BJ (cell line): ENCODE measurements at regions not wholly inside any gene's neighbourhood (a gene's known extent, or its start where the extent isn't known, plus 50 kb on each side); places are given as distances from the start of the nearest gene placed in this dataset.

Source experiments
- CTCF ChIA-PET: fragments of 350-600 bp; formaldehyde crosslinking; extraction: SDS; loops from one replicate; lab custom pipeline; 2021; ENCODE audit warnings: antibody characterized with exemption, inconsistent platforms; lab: Yijun Ruan, JAX
- POLR2A ChIA-PET: fragments of 300-600 bp; sonication (Branson Sonifier 250); formaldehyde crosslinking; extraction: SDS; loops from one replicate; lab custom pipeline; 2021; ENCODE audit warnings: antibody characterized with exemption; lab: Charles Lee
- DNase-seq: peaks from one replicate; pipeline ENCODE4 v3.0.0-alpha.2; 2011; ENCODE audit warnings: low read depth
- H3K27me3 ChIP-seq: 2 replicates; pipeline ENCODE4 v1.6.0; 2011; ENCODE audit warnings: low read length; ENCODE audit not compliant: control insufficient read depth, insufficient read depth
- H3K36me3 ChIP-seq: 2 replicates; pipeline ENCODE4 v1.5.1; 2011; ENCODE audit warnings: low read length; ENCODE audit not compliant: control insufficient read depth, insufficient read depth
- H3K4me3 ChIP-seq: 2 replicates; pipeline ENCODE4 v1.5.1; 2011; ENCODE audit warnings: low read depth, mild to moderate bottlenecking, control low read depth, low read length
- TF ChIP-seq, protein P1 (sequence below): IDR thresholded peaks from 2 replicates; pipeline ENCODE4 v1.5.1; 2011; ENCODE audit warnings: low read depth, mild to moderate bottlenecking, control low read depth, inconsistent platforms, low read length, moderate library complexity; ENCODE audit not compliant: insufficient read depth

DNA sequence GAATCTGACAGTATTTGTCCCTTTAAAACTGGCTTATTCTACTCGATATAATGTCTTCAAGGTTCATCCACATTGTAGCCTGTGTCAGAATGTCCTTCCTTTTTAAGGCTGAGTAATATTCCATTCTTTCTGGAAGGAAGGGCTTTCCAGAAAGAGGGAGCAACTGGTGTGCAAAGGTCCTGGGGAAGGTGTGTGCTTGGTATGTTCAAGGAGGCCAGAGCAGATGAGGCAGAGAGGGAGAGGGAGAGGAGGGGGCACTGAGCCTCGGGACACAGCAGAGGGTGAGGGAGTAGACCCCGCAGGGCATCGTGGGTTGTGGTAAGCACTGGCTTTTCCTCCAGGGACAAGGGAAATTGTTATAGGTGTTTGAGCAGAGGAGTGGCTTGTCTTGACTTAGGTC is 90.9 kb upstream of the NCOR2 start:
- TF ChIP-seq, protein P1, sequence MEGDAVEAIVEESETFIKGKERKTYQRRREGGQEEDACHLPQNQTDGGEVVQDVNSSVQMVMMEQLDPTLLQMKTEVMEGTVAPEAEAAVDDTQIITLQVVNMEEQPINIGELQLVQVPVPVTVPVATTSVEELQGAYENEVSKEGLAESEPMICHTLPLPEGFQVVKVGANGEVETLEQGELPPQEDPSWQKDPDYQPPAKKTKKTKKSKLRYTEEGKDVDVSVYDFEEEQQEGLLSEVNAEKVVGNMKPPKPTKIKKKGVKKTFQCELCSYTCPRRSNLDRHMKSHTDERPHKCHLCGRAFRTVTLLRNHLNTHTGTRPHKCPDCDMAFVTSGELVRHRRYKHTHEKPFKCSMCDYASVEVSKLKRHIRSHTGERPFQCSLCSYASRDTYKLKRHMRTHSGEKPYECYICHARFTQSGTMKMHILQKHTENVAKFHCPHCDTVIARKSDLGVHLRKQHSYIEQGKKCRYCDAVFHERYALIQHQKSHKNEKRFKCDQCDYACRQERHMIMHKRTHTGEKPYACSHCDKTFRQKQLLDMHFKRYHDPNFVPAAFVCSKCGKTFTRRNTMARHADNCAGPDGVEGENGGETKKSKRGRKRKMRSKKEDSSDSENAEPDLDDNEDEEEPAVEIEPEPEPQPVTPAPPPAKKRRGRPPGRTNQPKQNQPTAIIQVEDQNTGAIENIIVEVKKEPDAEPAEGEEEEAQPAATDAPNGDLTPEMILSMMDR = no peak
- ChIA-PET CTCF (no interaction called here), POLR2A (no interaction called here)
- Histone ChIP-seq H3K4me3 (no peak overlapping the region), H3K36me3 (no peaks in the 10 kb centered on the region), H3K27me3 (peaks cover 3% of the 10 kb centered on the region)
- DNase-seq = no peak

DNA sequence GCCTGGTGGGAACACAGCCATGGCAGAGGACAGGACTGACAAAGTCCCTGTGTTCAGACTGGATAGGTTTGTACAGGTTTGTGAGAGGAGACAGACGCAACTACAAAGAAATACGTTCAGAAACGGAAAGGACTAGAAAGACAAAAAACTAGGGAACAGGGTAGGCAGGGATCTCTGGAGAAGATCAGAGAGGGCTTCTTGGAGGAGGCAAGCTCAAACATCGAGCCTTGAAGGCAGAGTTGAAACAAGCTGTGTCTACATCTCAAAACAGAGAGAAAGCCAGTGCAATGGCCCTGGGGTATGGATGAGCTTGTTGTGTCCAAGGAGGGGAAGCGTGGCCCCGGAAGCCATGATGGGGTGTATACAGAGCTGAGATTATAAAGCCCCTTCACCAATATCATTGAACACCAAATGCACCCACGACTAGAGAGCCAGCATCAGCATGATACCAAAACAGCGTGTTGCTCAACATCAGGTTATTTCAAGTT is 89.6 kb upstream of the NCOR2 start:
- TF ChIP-seq, protein P1 = no peak
- DNase-seq = no peak
- Histone ChIP-seq H3K36me3 (no peaks in the 10 kb centered on the region), H3K4me3 (no peak overlapping the region), H3K27me3 (peaks cover 3% of the 10 kb centered on the region)
- POLR2A ChIA-PET = interaction anchor here (0.7 kb wide), 1 partner anchor 144 kb away, joined by 3 read pairs; no protein-coding TSS in a partner anchor
- CTCF ChIA-PET = no interaction called here

DNA sequence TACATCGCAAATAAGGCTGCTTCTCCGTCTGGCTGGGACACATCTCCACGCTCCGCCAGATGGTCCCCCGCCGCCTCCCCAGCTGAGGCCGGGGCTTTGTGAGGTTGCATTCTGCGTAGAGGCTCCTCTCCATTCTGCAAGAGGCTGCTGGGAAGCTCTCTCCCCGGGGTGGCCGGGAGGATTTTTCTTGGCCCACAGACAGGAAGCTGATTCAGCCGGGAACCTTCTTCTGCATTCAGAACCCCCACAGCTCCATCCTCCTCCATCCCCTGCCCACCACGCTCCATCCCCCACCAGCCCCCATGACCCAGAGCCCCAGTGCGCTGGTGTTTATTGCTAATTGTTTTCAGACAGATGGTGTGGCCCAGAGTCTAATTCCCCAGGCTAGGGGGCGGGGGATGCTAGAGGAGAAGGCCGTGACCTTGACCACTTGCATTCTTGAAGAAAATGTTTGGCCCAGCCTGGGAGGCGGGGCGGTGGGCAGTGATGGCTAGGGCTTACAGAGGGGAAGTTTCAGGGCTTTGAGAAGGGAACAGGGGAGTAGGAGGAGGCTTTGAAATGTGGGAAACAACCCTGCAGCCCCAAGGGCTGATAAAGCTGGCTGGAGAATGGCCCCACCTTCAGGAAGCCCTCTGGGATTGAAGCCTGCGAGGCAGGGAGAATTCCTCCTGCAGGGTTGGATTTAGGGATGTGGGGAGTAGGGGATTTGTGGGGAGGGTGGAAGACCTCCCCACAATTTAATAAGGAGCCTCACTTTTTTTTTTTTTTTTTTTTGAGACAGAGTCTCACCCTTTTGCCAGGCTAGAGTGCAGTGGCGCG is 88.5 kb upstream of the NCOR2 start:
- CTCF ChIA-PET = interaction anchor here (0.8 to 1.4 kb wide), 6 partner anchors 8 to 154 kb away, joined by 3 to 8 read pairs (median 3); no protein-coding TSS in a partner anchor
- H3K4me3 ChIP-seq = no peak overlapping the region

DNA sequence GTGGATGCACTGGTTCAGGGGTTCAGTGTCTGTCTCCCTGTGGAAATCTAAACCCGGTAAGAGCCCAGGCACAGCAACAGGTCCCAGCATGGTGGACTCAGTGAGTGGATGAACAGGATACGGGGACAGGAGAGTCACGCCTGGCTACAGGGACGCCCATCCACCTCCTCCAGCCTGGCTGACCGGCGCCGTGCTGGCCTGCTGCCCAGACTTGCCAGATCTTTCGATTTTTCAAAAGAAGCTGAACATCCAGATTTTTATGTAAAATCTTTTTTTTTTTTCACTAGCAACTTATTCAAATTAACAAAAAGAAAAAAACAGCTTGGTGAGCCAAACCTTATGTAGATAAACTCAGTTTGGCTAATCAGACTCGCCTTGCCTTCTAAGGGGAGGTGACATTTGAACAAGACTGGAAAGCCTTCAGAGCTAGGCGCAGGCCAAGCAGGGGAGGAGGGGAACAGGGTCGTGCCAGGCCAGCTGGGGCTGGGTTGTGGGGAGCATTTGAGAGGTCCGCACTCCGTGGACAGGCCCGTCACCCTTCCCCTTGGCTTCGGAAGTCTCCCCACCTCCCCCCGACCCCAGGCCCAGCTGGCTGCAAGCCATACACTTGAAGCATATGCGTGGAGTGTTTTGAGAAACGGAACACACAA is 87.8 kb upstream of the NCOR2 start:
- Histone ChIP-seq H3K27me3 (peaks cover 3% of the 10 kb centered on the region), H3K4me3 (no peak overlapping the region), H3K36me3 (no peaks in the 10 kb centered on the region)
- ChIA-PET POLR2A (no interaction called here), CTCF (interaction anchor here (0.8 to 1.4 kb wide), 6 partner anchors 8 to 153 kb away, joined by 3 to 8 read pairs (median 3); no protein-coding TSS in a partner anchor)
- TF ChIP-seq, protein P1 = no peak
- no peak for DNase-seq

More for the DNA sequence above, 88.5 kb upstream of the NCOR2 start:
- TF ChIP-seq, protein P1 = no peak
- Histone ChIP-seq H3K27me3 (peaks cover 3% of the 10 kb centered on the region), H3K36me3 (no peaks in the 10 kb centered on the region)
- peak; percentile 50 for DNase-seq
- POLR2A ChIA-PET = no interaction called here

DNA sequence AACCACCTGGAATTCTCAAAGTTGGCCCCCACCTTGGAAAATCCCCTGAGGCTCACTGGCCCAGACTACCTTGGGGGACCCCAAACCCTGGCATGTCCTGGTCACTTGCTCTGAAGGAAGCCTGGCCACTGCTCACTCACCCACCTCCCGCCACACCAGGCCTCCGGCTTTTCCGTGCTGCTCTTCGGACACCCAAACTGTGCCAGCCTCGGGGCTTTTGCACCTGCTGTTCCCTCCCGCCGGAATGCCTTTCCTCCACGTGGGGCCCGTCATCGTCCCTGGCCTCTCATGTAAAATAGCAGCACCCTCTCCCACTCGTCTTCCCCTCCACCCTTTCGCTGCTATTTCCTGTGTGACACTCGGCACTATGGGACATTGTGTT is 87.2 kb upstream of the NCOR2 start:
- peaks cover 2% of the 10 kb centered on the region for H3K27me3 ChIP-seq
- H3K36me3 ChIP-seq = no peaks in the 10 kb centered on the region
- no peak for DNase-seq
- no peak overlapping the region for H3K4me3 ChIP-seq
- ChIA-PET POLR2A (no interaction called here), CTCF (no interaction called here)
- TF ChIP-seq, protein P1 = no peak
